ENCODE measurements at regions not wholly inside any gene's neighbourhood (a gene's known extent, or its start where the extent isn't known, plus 50 kb on each side); places are given as distances from the start of the nearest gene placed in this dataset.

DNA sequence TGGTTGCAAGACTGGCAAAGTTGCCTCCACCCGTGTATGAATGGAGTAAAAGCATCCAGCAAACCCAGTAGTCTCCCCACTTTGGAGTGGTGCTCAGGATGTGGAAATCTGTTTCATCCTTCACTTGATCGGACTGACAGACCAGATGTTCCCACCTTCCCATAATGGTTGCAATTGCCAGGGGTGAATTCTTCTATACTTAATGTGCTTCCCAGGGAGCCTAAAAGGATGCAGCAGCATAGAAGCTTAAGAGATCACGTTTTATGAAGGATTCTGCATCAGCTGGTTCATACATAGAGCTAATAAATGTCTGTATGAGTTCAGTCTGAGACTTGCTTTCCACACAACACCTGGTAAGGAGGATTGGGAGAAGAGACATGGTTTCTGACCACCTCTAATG lies 198.8 kb upstream of the S1PR3 start:
- DNase-seq (ENCODE audit: low spot score) = no peak

DNA sequence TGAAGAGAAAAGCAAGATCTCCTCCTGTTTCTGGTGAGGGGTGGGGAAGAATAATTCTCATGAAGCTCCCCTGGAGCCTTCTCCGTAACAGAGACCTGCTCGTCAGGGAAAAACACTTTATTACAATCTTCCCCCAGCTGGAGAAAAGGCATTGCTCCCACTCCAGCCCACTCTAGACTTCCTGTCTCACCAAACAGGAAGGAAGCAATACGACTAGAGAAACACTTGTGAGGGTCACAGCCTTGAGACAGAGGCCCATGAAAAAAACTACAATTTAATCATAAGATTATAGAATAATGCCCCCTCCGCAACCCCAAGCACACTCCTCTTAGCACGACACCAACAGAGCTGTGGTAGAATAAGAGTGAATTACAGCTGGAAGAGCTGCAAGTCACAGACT lies 197.2 kb upstream of the S1PR3 start:
- no peak for DNase-seq (ENCODE audit: low spot score)

DNA sequence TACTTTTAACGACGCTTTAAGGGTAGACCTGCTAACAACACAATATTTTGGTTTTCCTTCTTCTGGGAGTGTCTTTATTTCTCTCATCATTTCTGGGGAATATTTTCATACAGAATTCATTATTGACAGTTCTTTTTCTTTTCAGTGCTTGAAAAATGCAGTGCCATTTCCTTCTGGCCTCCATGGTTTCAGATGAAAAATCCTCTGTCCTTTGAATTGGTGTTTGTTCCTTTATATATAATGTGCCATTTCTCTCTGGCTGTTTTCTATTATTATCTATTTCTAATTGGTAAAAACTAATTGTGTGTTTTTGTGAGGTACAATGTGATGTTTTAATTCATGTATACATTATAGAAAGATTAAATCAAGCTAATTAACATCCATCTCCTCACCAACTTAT lies 194.3 kb upstream of the S1PR3 start:
- no peak for DNase-seq (ENCODE audit: low spot score)

DNA sequence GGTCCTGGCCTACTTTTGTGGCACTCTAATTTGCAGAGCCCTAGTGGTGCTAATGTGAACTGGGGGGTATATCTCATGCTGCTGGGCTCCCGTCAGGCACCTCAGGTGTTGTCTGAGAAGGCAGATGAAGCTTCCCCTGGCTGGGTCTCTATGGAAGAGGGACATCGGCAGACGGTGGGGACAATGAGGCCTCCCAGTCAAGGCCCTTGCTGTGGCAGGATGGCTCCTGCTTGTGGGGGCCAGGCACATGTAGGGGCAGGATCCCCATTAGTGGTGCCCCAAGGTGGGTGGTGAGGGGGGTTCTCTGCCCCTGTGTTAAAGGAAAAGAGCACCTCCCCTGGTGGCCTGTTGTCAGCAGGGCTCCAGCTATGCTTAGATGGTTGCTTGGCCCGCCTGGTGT lies 192.8 kb upstream of the S1PR3 start:
- peak; percentile 20 for DNase-seq (ENCODE audit: low spot score)

DNA sequence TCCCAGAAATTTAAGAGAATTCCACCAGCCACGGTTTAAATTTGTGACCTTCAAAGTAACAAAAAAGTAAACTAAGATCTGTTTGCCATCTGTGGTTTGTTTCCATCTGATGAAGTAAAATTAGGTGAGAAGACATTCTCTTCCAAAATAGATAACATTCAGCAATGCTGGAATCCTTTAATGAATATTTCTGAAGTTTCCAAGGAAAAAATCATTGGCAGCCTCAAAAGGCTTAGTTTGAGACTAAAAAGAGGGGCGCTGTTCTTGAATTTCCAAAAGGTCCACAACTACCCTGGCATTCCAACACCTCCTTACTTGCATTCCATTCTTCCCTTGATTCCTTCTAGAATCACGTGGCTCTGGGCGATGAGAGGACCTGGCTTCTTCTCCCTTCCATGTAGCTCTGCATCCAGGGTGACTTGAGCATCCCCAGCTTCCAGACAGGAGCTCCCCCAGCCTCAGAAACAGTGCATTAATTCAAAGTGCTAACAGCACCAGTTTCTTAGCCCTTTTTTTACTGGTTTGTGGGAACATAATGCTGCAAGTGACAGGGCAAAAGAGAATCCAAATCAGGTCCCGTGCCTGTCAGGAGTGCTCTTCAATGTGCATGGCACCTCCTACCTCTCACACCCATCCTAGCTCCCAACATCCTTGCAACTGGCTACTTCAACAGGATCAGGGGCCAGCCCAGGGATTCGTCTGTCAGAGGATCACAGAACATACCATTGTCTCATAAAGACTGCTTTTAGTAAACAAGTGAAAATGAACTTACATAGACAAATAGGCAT lies 191.5 kb upstream of the S1PR3 start:
- DNase-seq (ENCODE audit: low spot score) = peak; percentile 26

DNA sequence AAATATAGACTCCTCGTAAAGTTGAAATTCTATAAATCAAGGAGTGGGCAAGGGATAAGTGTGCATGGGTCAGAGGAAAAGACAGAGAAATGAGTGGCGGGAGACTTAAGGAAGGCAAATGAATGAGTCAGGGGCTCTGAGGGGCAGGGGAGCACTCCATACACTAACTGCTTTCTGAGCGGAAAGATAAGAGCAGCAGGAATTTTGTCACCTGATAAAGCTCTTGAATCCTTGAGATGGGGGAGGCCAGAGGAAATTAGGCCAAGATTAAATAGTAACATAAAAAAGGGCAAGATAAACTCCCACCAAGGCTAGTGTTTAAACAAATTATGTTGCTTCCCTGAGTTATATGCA lies 191.0 kb upstream of the S1PR3 start:
- peak; percentile 13 for DNase-seq (ENCODE audit: low spot score)

DNA sequence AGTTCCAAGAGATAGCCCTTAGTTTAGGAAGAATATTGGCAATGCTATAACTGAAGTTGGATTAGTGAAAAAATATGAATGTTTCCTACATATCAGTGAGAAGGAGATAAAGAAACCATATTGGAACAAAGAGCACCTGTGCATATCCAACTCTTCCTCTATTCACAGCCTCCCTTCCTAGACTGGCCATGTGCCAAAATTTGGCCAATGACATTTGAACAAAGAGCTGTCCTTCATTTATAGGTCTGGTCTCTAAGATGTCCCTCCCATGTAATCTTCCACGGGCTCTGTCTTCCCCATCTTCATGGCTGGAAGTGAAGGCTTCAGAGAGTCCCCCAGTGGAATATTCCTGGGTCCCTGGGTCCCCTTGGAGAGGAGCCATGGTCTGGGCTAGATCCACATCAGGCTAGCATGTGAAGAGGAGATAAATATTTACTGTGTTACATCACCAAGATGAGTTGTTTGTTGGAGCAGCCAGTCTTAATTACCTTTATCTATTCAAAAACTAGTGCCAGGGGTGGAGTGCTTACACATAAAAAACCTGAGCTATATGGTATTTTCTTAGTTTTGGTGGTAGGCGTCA lies 190.0 kb upstream of the S1PR3 start:
- peak; percentile 15 for DNase-seq (ENCODE audit: low spot score)

DNA sequence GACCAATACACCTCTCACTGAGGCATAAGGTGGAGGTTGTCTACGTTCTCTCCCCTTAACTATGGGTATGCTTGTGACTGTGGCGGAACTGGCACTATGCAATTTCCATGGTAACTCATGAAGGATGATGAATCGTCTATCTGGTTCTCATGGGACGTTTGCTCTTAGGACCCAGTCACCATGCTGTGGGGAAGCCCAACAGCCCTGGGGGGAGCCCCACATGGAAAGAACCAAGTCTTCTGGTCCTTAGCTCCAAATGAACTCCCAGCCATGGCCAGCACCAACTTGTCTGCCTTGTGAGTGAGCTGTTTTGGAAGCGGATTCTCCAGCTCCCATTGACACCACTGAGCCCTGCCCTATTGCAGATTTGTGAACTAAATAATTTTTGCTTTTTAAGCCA lies 188.7 kb upstream of the S1PR3 start:
- peak; percentile 26 for DNase-seq (ENCODE audit: low spot score)

DNA sequence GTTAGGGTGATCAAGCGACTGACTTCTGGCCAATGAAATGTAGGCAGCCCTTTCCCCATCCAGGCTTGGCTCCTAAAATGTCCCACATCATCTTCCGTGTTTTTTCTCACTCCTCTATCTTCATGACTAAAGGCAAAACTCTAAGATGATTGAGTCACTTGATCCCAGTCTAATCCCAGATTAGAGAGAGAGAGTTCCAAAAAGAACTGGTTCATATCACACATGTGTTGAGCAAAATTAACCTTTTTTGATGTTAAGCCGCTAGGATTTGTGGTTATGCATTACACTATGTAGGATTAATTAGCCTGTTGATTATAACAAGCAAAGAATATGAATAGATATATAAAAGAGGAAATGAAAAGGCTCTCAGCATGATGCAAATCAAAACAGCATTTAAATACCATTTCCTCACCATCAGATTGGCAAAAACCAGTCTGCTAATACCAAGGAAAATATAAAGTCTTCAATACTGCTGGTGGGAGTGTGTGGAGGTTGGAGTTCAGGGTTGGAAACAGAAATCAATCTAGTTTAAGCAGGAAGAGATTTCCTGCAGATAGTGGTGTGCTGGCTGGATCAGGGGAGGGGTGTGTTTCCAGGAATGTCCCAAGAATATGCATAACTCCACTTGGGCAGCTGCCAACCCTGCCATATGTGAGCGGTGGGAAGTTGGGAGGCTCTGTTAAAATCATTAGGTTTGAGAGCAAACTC lies 187.6 kb upstream of the S1PR3 start:
- DNase-seq (ENCODE audit: low spot score) = peak; percentile 0

DNA sequence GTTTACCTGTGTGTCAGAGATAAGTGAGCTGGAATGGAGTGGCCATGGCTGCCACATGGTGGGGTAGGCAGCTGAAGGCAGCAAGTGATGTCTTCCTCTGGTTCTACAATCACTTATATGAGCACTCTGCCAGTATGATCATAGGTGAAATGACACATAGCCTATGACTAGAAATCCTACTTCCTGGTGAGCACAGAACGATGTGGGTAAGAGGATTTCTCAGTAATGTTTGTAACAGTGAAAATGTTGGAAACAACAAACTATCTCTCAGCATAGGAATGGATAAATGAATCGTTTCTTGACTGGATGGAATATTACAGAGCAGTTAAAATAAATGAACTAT lies 187.0 kb upstream of the S1PR3 start:
- DNase-seq (ENCODE audit: low spot score) = peak; percentile 4

DNA sequence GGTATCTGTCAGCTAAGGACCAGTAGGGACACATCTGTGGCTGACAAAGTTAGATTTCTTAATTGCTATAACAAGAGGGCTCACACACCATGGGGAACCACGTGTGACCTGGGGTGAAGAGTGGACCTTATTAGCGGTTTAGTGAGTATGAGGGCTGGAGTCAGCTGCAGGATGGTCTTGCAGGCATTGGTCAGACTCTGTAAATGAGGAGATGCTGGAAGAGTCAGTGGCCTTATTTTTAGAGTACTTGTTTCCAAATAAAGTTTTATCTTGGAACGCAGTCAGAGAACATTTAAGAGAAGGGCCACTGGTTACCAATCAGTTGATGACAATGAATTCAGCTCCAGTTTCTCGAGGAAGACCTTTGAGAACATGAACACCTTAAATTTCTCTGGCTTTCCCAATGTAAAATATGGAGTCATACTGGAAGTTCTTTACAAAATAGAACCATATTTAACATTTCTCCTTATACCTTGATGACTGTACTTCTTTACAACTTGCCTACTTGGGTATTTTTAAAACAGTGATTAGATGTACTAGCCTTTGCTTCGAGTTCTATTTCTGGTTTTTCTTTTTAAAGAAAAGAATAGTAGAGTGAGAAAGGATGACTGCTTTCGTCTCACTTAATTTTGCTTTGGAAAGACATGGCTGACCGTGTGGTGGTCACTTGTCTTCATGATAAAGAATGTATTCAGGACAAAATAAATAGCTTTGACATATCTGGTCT lies 185.9 kb upstream of the S1PR3 start:
- DNase-seq (ENCODE audit: low spot score) = peak; percentile 4

DNA sequence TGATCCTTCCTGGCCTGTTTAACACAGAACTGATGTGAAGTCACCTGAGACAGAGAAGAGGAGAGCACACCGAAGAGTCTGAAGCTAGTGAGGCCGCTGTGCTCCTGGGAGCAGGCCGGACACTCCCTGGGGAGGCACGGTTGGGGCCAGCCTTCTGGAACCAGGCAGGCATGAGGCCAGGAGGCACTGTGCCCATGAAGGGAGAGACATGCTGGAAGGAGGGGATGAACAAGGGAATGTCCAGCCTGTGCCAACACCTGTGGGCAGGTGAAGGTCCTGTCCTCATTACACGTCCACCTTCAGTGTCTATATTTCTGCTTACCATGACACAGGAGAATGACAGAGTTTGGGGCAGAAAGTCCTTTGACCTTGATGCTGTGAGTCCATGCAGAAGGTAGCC lies 183.8 kb upstream of the S1PR3 start:
- peak; percentile 25 for DNase-seq (ENCODE audit: low spot score)

DNA sequence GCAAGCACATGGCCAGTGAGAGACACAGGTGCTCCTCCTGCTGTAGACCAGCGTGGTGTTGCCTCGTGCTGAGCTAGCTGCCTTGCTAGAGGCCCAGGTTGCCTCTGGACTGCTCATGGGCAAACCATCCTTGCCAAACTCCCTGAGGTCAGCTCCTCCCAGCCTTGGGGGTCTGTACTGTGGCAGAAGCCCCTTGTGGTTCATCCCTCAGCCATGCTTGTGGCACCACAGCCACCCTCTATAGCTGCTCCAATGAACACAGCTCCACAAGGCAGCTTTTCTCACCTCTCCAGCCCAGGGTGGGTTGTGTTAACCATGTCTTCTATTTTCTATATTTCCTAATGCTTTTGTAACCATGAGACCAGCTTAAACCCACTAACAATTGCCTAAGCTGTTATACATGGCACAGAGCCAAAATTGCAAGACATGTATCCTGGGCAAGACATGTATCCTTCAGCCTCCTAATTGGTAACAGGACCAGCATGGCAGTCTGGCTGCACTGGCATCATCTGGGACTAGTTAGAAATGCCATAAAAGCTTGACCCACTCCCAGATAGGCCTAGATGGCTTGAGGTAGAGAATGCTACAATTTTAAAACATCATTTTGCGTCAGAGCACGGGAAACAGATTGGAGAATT lies 183.1 kb upstream of the S1PR3 start:
- peak; percentile 34 for DNase-seq (ENCODE audit: low spot score)

DNA sequence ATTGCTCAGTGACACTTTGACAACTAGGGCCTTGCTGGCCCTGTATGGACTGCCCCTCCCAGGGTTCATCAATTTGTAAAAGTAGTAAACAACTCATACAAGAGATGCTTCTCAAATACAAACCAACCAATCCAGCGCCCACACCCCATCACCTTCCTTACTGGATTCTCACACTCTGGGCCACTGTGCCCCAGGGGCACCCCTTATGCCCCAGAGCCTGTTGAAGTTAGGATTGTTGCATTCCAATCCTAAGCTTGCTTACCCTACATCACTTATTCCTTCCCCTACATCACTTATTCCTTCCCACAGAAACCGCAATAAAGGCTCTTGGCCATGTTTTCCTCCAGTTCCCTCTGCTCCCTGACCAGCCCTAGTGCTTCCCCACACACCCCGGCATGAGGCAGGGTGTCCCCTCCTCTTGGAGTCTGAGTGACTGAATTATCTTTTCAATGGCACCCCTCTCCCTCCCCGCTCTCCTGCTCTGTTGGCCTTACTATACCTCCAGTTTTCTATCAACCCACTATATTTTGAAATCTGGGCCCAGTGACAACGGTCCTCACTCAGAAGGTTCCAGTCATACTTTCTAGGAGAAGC lies 182.4 kb upstream of the S1PR3 start:
- DNase-seq (ENCODE audit: low spot score) = no peak

DNA sequence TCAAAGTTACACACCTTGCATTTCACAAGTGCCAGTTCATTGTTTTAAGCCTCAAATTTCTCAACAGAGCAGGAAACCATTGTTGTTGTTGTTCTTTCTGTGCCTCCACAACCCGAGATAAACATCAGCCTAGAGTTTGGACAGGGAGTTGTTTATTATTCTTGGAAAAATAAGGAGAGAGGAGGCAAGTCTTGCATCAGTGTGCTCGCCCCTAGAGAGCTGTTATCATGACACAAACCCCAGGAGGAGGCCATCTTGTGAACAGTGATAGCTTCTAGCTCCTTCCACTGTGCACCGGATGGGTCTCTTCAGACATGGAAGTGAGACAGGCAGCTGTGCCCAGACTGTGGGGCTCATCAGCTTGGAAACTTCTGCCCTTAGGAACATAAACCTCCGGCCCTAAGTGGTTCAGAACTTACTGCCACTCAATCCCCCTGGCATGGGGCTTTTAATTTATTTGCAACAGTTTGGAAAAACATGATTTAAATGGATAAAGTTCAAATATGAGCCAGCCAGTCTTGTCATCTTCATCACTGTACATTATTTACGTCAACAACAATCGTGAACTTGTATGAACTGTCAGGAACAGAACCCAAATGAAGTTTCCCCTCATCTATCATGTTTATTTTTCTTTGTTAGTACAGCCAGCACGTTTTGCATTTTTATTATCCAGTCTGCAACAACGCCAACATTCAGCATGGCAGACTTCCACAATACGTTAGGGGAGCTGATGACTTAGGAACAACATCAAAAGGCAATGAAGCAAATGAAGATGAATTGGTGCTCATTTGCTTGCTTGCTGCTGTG lies 181.7 kb upstream of the S1PR3 start:
- peak; percentile 13 for DNase-seq (ENCODE audit: low spot score)

DNA sequence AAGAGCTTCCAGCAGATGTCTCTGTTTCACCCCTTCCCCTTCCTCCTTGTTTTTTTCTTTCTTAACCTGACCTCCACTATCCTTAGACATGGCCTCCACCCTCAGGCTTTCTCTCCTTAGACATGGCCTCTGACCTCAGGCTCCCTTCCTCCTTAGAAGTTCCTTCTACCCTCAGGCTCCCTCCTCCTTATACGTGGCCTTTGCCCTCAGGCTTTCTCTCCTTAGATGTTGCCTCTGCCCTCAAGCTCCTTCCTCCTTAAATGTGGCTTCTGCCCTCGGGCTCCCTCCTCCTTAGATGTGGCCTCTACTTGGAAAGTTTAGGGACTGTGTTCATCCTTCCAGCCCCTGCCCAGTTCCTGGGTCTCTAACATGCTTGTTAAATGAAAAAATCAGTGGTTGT lies 180.4 kb upstream of the S1PR3 start:
- peak; percentile 44 for DNase-seq (ENCODE audit: low spot score)

DNA sequence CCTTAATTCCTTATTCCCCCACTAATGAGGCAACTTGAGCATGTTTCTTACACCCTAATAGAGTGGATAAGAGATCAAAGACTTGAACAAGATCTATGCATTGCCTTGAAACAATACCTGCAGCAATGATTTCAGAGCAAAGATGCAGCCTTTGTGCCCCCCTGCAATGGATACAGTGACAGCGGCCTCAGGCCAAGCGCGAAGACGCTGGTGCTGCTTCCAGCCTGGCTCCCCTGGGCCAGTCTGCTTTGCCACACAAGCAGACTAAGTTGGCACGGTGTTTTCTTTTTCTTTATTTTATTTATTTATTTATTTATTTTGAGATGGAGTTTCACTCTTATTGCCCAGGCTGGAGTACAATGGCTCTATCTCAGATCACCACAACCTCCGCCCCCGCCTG lies 179.8 kb upstream of the S1PR3 start:
- DNase-seq (ENCODE audit: low spot score) = peak; percentile 5

DNA sequence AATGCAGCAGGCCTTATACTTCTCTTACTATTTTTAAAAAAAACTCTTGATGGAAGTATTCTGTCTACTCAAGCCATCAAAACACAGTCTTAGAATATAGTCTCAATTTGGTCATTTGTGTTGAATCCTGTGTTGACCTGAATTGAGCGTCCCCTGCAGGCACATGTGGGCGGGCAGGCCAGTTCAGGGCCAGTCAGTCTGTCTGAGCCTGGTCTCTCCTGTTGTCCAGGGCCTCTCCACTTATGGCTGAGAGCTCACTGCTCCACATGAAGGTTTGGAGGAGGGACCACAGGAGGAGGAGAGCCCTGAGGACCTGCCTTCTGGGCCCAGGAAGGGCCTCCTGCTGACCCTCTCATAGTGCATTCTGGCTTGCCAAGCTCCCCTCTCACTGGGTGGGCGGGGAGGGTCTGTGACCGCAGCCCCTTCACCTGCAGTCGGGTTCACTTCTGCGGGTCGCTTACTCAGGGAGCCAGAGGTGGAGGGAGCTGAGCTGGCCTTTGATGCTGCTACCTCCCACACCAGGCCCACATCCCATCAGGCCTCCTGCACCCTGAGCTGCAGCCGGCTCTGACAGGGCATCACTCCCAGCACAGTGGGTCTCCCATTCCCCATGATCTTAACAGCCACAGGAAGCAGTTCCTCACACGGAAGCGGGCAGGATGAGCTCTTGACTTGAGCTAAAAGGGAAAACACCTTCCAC lies 178.2 kb upstream of the S1PR3 start:
- peak; percentile 34 for DNase-seq (ENCODE audit: low spot score)

DNA sequence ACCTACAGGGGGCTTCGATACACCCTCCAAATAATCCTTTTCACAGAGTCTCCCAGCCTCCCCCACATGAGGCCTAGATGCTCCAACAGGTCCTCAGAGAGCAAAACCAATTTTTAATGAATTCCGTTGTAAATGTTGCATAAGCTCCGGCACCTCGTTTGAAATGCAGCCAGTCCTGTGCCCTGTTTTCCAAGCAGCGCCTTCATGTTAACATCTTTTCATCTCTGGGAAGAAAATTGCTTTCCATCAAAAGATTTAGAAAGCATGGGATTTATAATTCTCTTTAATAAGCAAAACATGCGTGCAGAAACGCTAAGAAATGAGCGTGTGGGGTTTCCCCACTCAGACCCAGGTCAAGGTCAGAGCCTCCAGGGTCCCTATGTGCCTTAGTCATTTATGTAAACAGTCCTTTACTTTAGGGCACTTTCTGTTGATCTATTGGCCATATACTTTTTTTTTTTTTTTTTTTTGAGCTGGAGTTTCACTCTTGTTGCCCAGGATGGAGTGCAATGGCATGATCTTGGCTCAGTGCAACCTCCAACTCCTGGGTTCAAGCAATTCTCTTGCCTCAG lies 177.5 kb upstream of the S1PR3 start:
- DNase-seq (ENCODE audit: low spot score) = no peak

DNA sequence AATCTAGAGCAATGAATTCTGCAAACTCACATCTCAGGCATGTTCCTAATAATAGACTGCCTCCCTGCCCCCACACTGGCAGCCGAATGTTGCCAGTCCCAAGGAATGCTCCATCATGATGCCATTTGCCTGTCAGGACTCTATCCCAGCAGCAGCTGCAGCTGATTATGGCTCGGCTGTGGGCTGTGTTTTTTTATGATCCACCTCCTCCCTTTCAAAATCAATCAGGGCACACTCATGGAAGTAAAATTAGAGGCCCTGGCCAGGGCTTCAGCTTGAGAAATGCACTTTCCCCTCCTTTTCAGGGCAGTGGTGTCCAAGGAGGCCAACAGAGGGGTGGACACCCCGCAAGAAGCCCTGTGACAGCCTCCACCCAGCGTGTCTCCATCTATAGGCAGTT lies 176.7 kb upstream of the S1PR3 start:
- no peak for DNase-seq (ENCODE audit: low spot score)

All from ecto neural progenitor cell (in vitro differentiated cells).